ENCODE measurements at regions not wholly inside any gene's neighbourhood (a gene's known extent, or its start where the extent isn't known, plus 50 kb on each side); places are given as distances from the start of the nearest gene placed in this dataset.

DNA sequence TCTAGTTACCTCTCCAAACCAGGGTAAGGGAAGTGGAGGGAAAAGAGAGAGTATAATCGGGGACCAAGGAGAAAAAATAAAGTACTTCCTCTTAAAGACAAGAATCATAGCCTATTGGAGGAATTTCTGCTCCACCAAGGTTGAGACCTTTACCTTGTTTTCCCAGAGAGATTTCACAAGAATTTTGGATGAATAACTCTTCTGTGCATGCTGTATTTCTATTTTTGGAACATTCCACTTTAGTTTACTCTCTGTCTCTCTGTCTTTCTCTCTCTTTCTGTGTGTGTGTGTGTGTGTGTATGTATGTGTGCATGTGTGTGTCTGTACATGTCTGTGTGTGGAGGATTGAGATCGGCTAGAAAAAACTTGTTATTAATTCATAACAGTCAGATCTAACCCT lies 318.4 kb upstream of the RGS18 start:
- H3K4me1 ChIP-seq = peaks cover 0 to 8% (median 3%) of the 10 kb centered on the region in 4 donors
- no peaks in the 10 kb centered on the region for H3K27me3 ChIP-seq
- no peaks in the 10 kb centered on the region for H3K36me3 ChIP-seq
- intact Hi-C loops (cut with DNase I) = no loop called here
- H3K9me3 ChIP-seq = no peaks in the 10 kb centered on the region
- H3K27ac ChIP-seq = no peak overlapping the region
- WGBS, 2 donors = 71 to 78% methylated on average over 2 of the region's 2 CpGs
- no peak overlapping the region for H3K4me3 ChIP-seq
- TF ChIP-seq, protein P1, sequence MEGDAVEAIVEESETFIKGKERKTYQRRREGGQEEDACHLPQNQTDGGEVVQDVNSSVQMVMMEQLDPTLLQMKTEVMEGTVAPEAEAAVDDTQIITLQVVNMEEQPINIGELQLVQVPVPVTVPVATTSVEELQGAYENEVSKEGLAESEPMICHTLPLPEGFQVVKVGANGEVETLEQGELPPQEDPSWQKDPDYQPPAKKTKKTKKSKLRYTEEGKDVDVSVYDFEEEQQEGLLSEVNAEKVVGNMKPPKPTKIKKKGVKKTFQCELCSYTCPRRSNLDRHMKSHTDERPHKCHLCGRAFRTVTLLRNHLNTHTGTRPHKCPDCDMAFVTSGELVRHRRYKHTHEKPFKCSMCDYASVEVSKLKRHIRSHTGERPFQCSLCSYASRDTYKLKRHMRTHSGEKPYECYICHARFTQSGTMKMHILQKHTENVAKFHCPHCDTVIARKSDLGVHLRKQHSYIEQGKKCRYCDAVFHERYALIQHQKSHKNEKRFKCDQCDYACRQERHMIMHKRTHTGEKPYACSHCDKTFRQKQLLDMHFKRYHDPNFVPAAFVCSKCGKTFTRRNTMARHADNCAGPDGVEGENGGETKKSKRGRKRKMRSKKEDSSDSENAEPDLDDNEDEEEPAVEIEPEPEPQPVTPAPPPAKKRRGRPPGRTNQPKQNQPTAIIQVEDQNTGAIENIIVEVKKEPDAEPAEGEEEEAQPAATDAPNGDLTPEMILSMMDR (IDR thresholded peaks at IDR 0.05) = no peak
- TF ChIP-seq POLR2AphosphoS5 (IDR thresholded peaks at IDR 0.05) = no peak
- TF ChIP-seq EP300 (IDR thresholded peaks at IDR 0.05) = no peak
- TF ChIP-seq POLR2A (IDR thresholded peaks at IDR 0.05) = no peak
- DNase-seq = no peak

- Histone ChIP-seq H3K27me3 (no peaks in the 10 kb centered on the region), H3K4me1 (no peaks in the 10 kb centered on the region), H3K4me3 (no peak overlapping the region), H3K9me3 (no peaks in the 10 kb centered on the region), H3K36me3 (no peaks in the 10 kb centered on the region), H3K27ac (no peak overlapping the region)
- TF ChIP-seq EP300 (IDR thresholded peaks at IDR 0.05) (no peak), POLR2A (IDR thresholded peaks at IDR 0.05) (no peak), POLR2AphosphoS5 (IDR thresholded peaks at IDR 0.05) (no peak)
- TF ChIP-seq, protein P1 (IDR thresholded peaks at IDR 0.05) = no peak
- no peak for DNase-seq
- WGBS, 2 donors = 63 to 82% methylated on average over 1 of the region's 1 CpG
- intact Hi-C loops (cut with DNase I) = no loop called here
Measured at GRCh38 chr1:191851799-191852595, 306.3 kb upstream of the RGS18 start.

GRCh38 chr1:191852907-191853306 lies 305.4 kb upstream of the RGS18 start:
- TF ChIP-seq EP300 (IDR thresholded peaks at IDR 0.05) (no peak), POLR2AphosphoS5 (IDR thresholded peaks at IDR 0.05) (no peak), POLR2A (IDR thresholded peaks at IDR 0.05) (no peak)
- TF ChIP-seq, protein P1 (IDR thresholded peaks at IDR 0.05) = no peak
- Histone ChIP-seq H3K9me3 (no peaks in the 10 kb centered on the region), H3K27ac (no peak overlapping the region), H3K4me3 (no peak overlapping the region), H3K36me3 (no peaks in the 10 kb centered on the region), H3K4me1 (no peaks in the 10 kb centered on the region), H3K27me3 (no peaks in the 10 kb centered on the region)
- no peak for DNase-seq
- intact Hi-C loops (cut with DNase I) = no loop called here
- 75 to 96% methylated on average over 1 of the region's 1 CpG for WGBS, 2 donors

DNA sequence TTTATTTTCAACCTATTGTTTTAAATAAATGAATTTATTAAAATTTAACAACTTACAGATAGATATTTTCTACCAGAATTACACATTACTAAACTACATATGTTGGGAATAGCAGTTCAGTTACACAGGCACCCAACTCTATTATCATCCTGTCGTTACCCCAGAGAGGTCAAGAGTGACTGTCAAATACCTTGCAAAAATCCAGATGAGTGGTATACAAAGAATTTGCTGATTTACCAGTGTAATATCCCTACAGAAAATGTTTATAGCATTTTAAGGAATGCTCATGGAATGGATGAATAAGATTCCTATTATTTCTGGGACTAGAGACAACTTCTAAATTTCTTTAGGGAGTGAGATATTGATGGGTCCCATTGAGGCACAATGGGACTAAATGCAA lies 300.7 kb upstream of the RGS18 start:
- no peaks in the 10 kb centered on the region for H3K4me1 ChIP-seq
- H3K36me3 ChIP-seq = no peaks in the 10 kb centered on the region
- no peak for DNase-seq
- TF ChIP-seq, protein P1 (IDR thresholded peaks at IDR 0.05) = no peak
- TF ChIP-seq POLR2A (IDR thresholded peaks at IDR 0.05) (no peak), POLR2AphosphoS5 (IDR thresholded peaks at IDR 0.05) (no peak), EP300 (IDR thresholded peaks at IDR 0.05) (no peak)
- intact Hi-C loops (cut with DNase I) = no loop called here
- no peak overlapping the region for H3K27ac ChIP-seq
- 45 to 46% methylated on average over 1 of the region's 1 CpG for WGBS, 2 donors
- H3K9me3 ChIP-seq = no peaks in the 10 kb centered on the region
- H3K4me3 ChIP-seq = no peak overlapping the region
- no peaks in the 10 kb centered on the region for H3K27me3 ChIP-seq

DNA sequence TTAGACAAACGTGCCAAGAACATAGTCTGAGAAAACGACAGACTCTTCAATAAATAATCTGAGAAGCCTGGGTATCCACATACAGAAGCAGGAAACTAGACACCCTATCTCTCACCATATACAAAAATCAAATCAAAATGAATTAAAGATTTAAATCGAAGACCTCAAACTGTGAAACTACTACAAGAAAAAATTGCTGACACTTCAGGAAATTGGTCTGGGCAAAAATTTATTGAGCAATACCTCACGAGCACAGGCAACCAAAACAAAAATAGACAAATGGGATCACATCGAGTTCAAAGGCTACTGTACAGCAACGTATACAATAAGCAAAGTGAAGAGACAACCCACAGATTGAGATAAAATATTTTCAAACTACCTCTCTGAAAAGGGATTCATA lies 292.8 kb upstream of the RGS18 start:
- Histone ChIP-seq H3K27me3 (no peaks in the 10 kb centered on the region), H3K36me3 (no peaks in the 10 kb centered on the region), H3K27ac (no peak overlapping the region), H3K4me1 (no peaks in the 10 kb centered on the region), H3K4me3 (no peak overlapping the region), H3K9me3 (no peaks in the 10 kb centered on the region)
- 74 to 85% methylated on average over 6 of the region's 6 CpGs for WGBS, 2 donors
- intact Hi-C loops (cut with DNase I) = no loop called here
- TF ChIP-seq, protein P1 (IDR thresholded peaks at IDR 0.05) = no peak
- TF ChIP-seq POLR2A (IDR thresholded peaks at IDR 0.05) (no peak), EP300 (IDR thresholded peaks at IDR 0.05) (no peak), POLR2AphosphoS5 (IDR thresholded peaks at IDR 0.05) (no peak)
- DNase-seq = no peak
